Smooth muscle cell (in vitro differentiated cells): ENCODE measurements at regions not wholly inside any gene's neighbourhood (a gene's known extent, or its start where the extent isn't known, plus 50 kb on each side); places are given as distances from the start of the nearest gene placed in this dataset.

Experiments
- DNase-seq: peaks from one replicate; lab custom pipeline; 2025; ENCODE audit not compliant: unreplicated experiment; lab: John Stamatoyannopoulos, UW
- H2AFZ ChIP-seq: fragments of 200-600 bp; sonication (generic); 2 replicates; pipeline ENCODE4 v1.6.0; 2016; ENCODE audit warnings: antibody characterized with exemption, low read depth, mild to moderate bottlenecking
- H3F3A ChIP-seq: fragments of 200-600 bp; sonication (generic); 2 replicates; pipeline ENCODE4 v1.6.0; 2017; ENCODE audit warnings: antibody characterized with exemption, low read depth
- H3K27ac ChIP-seq: fragments of 200-600 bp; sonication (generic); 2 replicates; pipeline ENCODE4 v1.5.1; 2016; ENCODE audit warnings: low read depth, mild to moderate bottlenecking
- H3K27me3 ChIP-seq: fragments of 200-600 bp; sonication (generic); 2 replicates; pipeline ENCODE4 v1.6.1; 2016; ENCODE audit warnings: low read depth, mild to moderate bottlenecking
- H3K36me3 ChIP-seq: fragments of 200-600 bp; sonication (generic); 2 replicates; pipeline ENCODE4 v1.5.1; 2016; ENCODE audit warnings: low read depth
- H3K4me1 ChIP-seq: fragments of 200-600 bp; sonication (generic); 2 replicates; pipeline ENCODE4 v1.5.1; 2016; ENCODE audit warnings: low read depth
- H3K4me2 ChIP-seq: fragments of 200-600 bp; sonication (generic); 2 replicates; pipeline ENCODE4 v1.6.0; 2016; ENCODE audit warnings: mild to moderate bottlenecking
- H3K4me3 ChIP-seq: fragments of 200-600 bp; sonication (generic); 2 replicates; pipeline ENCODE4 v1.5.1; 2016; ENCODE audit warnings: mild to moderate bottlenecking
- H3K79me2 ChIP-seq: fragments of 200-600 bp; sonication (generic); 2 replicates; pipeline ENCODE4 v1.6.0; 2016; ENCODE audit warnings: low read depth, mild to moderate bottlenecking
- H3K9ac ChIP-seq: fragments of 200-600 bp; sonication (generic); 2 replicates; pipeline ENCODE4 v1.6.0; 2016; ENCODE audit warnings: low read depth
- H3K9me3 ChIP-seq: fragments of 200-600 bp; sonication (generic); replicated peaks from 2 replicates; pipeline ENCODE4 v1.5.1; 2016; ENCODE audit warnings: low read depth
- H4K20me1 ChIP-seq: fragments of 200-600 bp; sonication (generic); 2 replicates; pipeline ENCODE4 v1.6.0; 2016; ENCODE audit warnings: low read depth
- CTCF ChIP-seq: fragments of 200-600 bp; sonication (generic); IDR thresholded peaks from 2 replicates; pipeline ENCODE4 v1.5.1; 2017; ENCODE audit warnings: borderline replicate concordance, mild to moderate bottlenecking, antibody characterized with exemption; ENCODE audit not compliant: insufficient read depth, poor library complexity, severe bottlenecking
- WGBS: methylation state at CpG from one replicate; pipeline ENCODE4 v1.1.7; 2016; ENCODE audit warnings: low lambda C conversion rate; 5-methylcytosine and 5-hydroxymethylcytosine counted together

- Histone ChIP-seq H3K4me2 (no peak overlapping the region), H3K9me3 (no peaks in the 10 kb centered on the region), H3K79me2 (no peaks in the 10 kb centered on the region), H4K20me1 (no peaks in the 10 kb centered on the region), H3K36me3 (no peaks in the 10 kb centered on the region), H2AFZ (no peak overlapping the region), H3K9ac (no peak overlapping the region), H3K27me3 (no peaks in the 10 kb centered on the region), H3K27ac (no peak overlapping the region), H3F3A (no peaks in the 10 kb centered on the region), H3K4me3 (no peak overlapping the region), H3K4me1 (no peaks in the 10 kb centered on the region)
- 97% methylated on average over 2 of the region's 2 CpGs for WGBS
- no peak for DNase-seq
- no peak for TF ChIP-seq CTCF
Observed at GRCh38 chr3:70743754-70744153, 431.3 kb upstream of the MDFIC2 start.

GRCh38 chr3:70742081-70742480 lies 429.6 kb upstream of the MDFIC2 start:
- WGBS, result 91% methylated on average over 5 of the region's 5 CpGs
- Histone ChIP-seq H3K36me3 (no peaks in the 10 kb centered on the region), H3K27me3 (no peaks in the 10 kb centered on the region), H3K27ac (no peak overlapping the region), H3K9ac (no peak overlapping the region), H4K20me1 (no peaks in the 10 kb centered on the region), H3K4me1 (no peaks in the 10 kb centered on the region), H3K9me3 (no peaks in the 10 kb centered on the region), H3K4me3 (no peak overlapping the region), H2AFZ (no peak overlapping the region), H3K79me2 (no peaks in the 10 kb centered on the region), H3F3A (no peaks in the 10 kb centered on the region), H3K4me2 (no peak overlapping the region)
- no peak for TF ChIP-seq CTCF
- no peak for DNase-seq

GRCh38 chr3:70740872-70741271 lies 428.4 kb upstream of the MDFIC2 start:
- no peak for TF ChIP-seq CTCF

GRCh38 chr3:70740071-70740470 lies 427.6 kb upstream of the MDFIC2 start:
- DNase-seq, result no peak
- no peak for TF ChIP-seq CTCF
- WGBS, result 100% methylated on average over 1 of the region's 1 CpG
- H3F3A ChIP-seq, result no peaks in the 10 kb centered on the region
- no peak overlapping the region for H3K9ac ChIP-seq
- H3K27me3 ChIP-seq, result no peaks in the 10 kb centered on the region
- no peaks in the 10 kb centered on the region for H3K9me3 ChIP-seq
- H3K79me2 ChIP-seq, result no peaks in the 10 kb centered on the region
- H3K36me3 ChIP-seq, result no peaks in the 10 kb centered on the region
- H3K27ac ChIP-seq, result no peak overlapping the region
- H2AFZ ChIP-seq, result no peak overlapping the region
- no peaks in the 10 kb centered on the region for H4K20me1 ChIP-seq
- no peak overlapping the region for H3K4me3 ChIP-seq
- no peaks in the 10 kb centered on the region for H3K4me1 ChIP-seq
- no peak overlapping the region for H3K4me2 ChIP-seq

More at GRCh38 chr3:70740872-70741271, 428.4 kb upstream of the MDFIC2 start:
- Histone ChIP-seq H3K9me3 (no peaks in the 10 kb centered on the region), H3K27ac (no peak overlapping the region), H3K4me3 (no peak overlapping the region), H3F3A (no peaks in the 10 kb centered on the region), H3K79me2 (no peaks in the 10 kb centered on the region), H4K20me1 (no peaks in the 10 kb centered on the region), H3K4me1 (no peaks in the 10 kb centered on the region), H3K4me2 (no peak overlapping the region), H3K9ac (no peak overlapping the region), H2AFZ (no peak overlapping the region), H3K27me3 (no peaks in the 10 kb centered on the region), H3K36me3 (no peaks in the 10 kb centered on the region)
- 90% methylated on average over 4 of the region's 4 CpGs for WGBS
- no peak for DNase-seq
